Pancreas (tissue), 10 donors: ENCODE measurements at regions not wholly inside any gene's neighbourhood (a gene's known extent, or its start where the extent isn't known, plus 50 kb on each side); places are given as distances from the start of the nearest gene placed in this dataset.

Experiments
- ATAC-seq, 4 donors: fragments of 200-7000 bp; cut with Tn5 transposase; one replicate each; pipeline versions ENCODE4 v1.8.0 to v1.9.1; 2020; ENCODE audit warnings: mild to moderate bottlenecking in 4 of 4, moderate library complexity in 4 of 4
- DNase-seq, 6 donors: peaks; one replicate each; pipeline ENCODE4 v3.0.0-alpha.2; 2020
- FAIRE-seq: peaks from 2 replicates; lab custom pipeline; 2012; peaks lifted over from hg19 to GRCh38; lab: Jason Lieb, UNC
- H3K27ac ChIP-seq, 4 donors: fragments of 200-600 bp; sonication (generic); 1 replicate in 3 of 4; 2 replicates in 1 of 4; pipeline versions ENCODE4 v1.5.0 to v1.8.0; 2020
- H3K27me3 ChIP-seq, 4 donors: fragments of 200-600 bp; one replicate each; pipeline ENCODE4 v1.8.0; 2021
- H3K36me3 ChIP-seq, 3 donors: fragments of 200-600 bp; sonication (generic) in 1 of 3; one replicate each; pipeline versions ENCODE4 v1.5.0 to v1.8.0; 2020 to 2021
- H3K4me1 ChIP-seq, 3 donors: fragments of 200-600 bp; one replicate each; pipeline ENCODE4 v1.8.0; 2021
- H3K4me3 ChIP-seq, 4 donors: fragments of 200-600 bp; sonication (generic) in 2 of 4; one replicate each; pipeline versions ENCODE4 v1.5.0 to v1.8.0; 2020 to 2021
- H3K9me3 ChIP-seq, 4 donors: fragments of 200-600 bp; one replicate each; pipeline ENCODE4 v1.8.0; 2021
- WGBS, 2 donors: extraction: QIAGEN DNeasy Blood & Tissue Kit; methylation state at CpG; one replicate each; pipeline ENCODE4 v1.1.7; 2013; 5-methylcytosine and 5-hydroxymethylcytosine counted together
- intact Hi-C, 3 donors: fragments of 100-400 bp; cut with DNase I; formaldehyde crosslinking; loops; one replicate each; pipeline versions ENCODE4 v1.11.1 to v1.14.2; 2022
- TF ChIP-seq, protein P1 (sequence below), 4 donors: fragments of 200-600 bp; sonication (generic) in 3 of 4; IDR thresholded peaks; one replicate each; pipeline versions ENCODE4 v1.5.0 to v1.8.0; 2021; ENCODE audit warnings: antibody characterized with exemption in 4 of 4
- donor health status: healthy with polysubstance abuse.
- donor health status: DM: no; HTN: no; CAD: no; lungs with moderate emphysema.
- donor health status: DM: no; HTN: no; CAD: no.
- donor health status: control.
- donor health status: control.
- donor health status: Bipolar disorder and iron deficiency.
- donor health status: DM: yes; HTN: yes; CAD: no.
- donor health status: DM: no; HTN: no; CAD: no.
- donor health status: DM: no; HTN: no; CAD: no.
- donor health status: DM: yes; HTN: yes; CAD: no.

DNA sequence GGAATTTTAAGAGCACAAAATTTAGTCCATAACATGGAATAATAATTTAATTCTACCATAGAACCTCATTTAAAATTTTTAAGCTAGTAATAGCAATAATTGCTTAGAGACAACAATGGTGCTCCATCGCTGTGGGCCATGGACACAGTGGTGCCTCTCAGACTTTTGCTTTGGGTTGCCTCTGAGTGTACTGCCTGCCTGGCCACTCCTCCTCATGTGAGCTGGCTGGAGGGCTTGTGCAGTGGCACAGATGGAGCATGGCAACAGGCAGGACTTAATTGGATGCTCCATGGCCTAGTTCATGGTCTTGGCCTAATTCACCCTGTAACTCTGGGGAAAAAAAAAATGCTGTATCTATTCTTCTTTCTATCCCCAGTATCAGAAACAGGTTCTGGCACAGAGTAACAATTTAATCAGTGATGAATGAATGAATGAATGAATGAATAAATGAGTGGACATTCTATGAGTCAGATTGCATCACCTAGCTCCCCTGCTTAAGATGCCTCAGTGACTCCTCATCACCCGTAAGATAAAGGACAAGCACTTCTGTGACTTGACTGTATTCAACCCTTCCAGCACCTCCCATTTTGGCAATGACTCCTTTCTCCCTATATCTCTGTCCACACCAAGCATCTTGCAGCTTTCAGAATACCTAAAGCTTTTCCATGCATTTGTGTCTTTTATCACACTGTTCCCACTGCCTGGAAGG is 211.8 kb upstream of the SLC14A2 start:
- H3K4me3 ChIP-seq: no peak overlapping the region
- TF ChIP-seq, protein P1, sequence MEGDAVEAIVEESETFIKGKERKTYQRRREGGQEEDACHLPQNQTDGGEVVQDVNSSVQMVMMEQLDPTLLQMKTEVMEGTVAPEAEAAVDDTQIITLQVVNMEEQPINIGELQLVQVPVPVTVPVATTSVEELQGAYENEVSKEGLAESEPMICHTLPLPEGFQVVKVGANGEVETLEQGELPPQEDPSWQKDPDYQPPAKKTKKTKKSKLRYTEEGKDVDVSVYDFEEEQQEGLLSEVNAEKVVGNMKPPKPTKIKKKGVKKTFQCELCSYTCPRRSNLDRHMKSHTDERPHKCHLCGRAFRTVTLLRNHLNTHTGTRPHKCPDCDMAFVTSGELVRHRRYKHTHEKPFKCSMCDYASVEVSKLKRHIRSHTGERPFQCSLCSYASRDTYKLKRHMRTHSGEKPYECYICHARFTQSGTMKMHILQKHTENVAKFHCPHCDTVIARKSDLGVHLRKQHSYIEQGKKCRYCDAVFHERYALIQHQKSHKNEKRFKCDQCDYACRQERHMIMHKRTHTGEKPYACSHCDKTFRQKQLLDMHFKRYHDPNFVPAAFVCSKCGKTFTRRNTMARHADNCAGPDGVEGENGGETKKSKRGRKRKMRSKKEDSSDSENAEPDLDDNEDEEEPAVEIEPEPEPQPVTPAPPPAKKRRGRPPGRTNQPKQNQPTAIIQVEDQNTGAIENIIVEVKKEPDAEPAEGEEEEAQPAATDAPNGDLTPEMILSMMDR (IDR thresholded peaks at IDR 0.05): no peak
- FAIRE-seq (no peak), DNase-seq (no peak), ATAC-seq (no peak)
- intact Hi-C loops: no loop called here
- H3K4me1 ChIP-seq: no peaks in the 10 kb centered on the region
- no peaks in the 10 kb centered on the region for H3K27me3 ChIP-seq
- H3K9me3 ChIP-seq: no peaks in the 10 kb centered on the region
- WGBS, 2 donors: 97 to 100% methylated on average over 2 of the region's 2 CpGs
- no peaks in the 10 kb centered on the region for H3K36me3 ChIP-seq
- H3K27ac ChIP-seq: no peak overlapping the region

DNA sequence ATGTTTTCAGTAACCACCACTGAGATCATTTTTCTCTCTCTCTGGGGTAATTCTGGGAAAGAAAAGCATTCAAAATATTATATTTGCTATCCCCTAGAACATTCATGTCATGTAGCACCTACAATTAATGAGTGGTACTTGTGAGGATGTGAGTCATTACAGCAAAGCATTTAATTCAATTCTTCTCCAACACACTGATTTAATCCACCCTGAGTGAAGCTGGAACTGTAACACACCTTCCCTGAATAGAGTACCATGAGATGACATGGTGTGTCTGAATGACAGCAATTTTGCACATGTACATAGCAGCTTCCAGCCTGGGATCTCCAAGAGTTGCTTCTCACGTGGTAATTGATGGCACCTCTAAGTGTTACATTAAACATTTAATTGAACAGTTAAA is 207.1 kb upstream of the SLC14A2 start:
- WGBS, 2 donors: 68 to 74% methylated on average over 1 of the region's 1 CpG
- Histone ChIP-seq H3K27me3 (no peaks in the 10 kb centered on the region), H3K27ac (no peak overlapping the region), H3K4me1 (no peaks in the 10 kb centered on the region), H3K36me3 (no peaks in the 10 kb centered on the region), H3K9me3 (no peaks in the 10 kb centered on the region), H3K4me3 (no peak overlapping the region)
- TF ChIP-seq, protein P1 (IDR thresholded peaks at IDR 0.05): no peak
- intact Hi-C loops: no loop called here
- DNase-seq (no peak), ATAC-seq (no peak), FAIRE-seq (no peak)

DNA sequence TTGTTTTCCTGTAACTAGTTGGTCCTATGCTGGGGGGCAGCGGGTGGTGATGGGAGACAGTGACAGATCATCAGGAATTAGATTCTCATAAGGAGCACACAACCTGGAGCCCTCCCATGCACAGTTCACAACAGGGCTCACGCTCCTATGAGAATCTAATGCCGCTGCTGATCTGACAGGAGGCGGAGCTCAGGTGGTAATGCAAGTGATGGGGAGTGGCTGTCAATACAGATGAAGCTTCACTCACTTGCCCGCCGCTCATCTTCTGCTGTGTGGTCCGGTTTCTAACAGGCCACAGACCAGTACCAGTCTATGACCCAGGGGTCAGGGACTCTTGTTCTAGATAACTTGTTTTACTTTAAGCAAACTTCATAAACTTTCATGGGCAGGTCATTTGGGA is 205.3 kb upstream of the SLC14A2 start:
- no peaks in the 10 kb centered on the region for H3K4me1 ChIP-seq
- H3K4me3 ChIP-seq: no peak overlapping the region
- H3K9me3 ChIP-seq: no peaks in the 10 kb centered on the region
- 95 to 97% methylated on average over 7 of the region's 7 CpGs for WGBS, 2 donors
- TF ChIP-seq, protein P1 (IDR thresholded peaks at IDR 0.05): no peak
- ATAC-seq (no peak), FAIRE-seq (no peak), DNase-seq (no peak)
- H3K27ac ChIP-seq: no peak overlapping the region
- H3K27me3 ChIP-seq: no peaks in the 10 kb centered on the region
- no peaks in the 10 kb centered on the region for H3K36me3 ChIP-seq
- intact Hi-C loops: no loop called here

DNA sequence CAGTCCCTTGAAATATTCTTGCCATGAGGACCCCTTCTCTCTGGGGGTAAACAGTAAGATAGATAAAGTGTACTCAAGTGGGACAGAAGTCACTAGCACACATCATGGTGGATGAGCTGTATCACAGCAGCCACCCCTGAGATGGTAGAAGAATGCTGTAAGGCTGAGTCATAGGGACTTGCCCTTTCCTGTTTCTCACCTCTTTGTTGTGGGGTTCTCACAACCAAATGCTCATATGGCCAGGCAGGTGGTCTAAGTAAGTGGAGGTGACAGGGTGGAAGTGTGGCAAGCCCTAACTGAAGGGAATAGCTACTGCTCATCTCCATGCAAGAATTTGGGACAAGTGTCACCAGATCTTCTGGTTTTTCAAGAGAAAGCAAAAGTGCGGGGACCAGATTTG is 202.7 kb upstream of the SLC14A2 start:
- FAIRE-seq (no peak), ATAC-seq (no peak), DNase-seq (no peak)
- Histone ChIP-seq H3K4me1 (no peaks in the 10 kb centered on the region), H3K27me3 (no peaks in the 10 kb centered on the region), H3K9me3 (no peaks in the 10 kb centered on the region), H3K4me3 (no peak overlapping the region), H3K36me3 (no peaks in the 10 kb centered on the region), H3K27ac (no peak overlapping the region)
- intact Hi-C loops: no loop called here
- TF ChIP-seq, protein P1 (IDR thresholded peaks at IDR 0.05): no peak
- WGBS, 2 donors: 81 to 89% methylated on average over 1 of the region's 1 CpG

DNA sequence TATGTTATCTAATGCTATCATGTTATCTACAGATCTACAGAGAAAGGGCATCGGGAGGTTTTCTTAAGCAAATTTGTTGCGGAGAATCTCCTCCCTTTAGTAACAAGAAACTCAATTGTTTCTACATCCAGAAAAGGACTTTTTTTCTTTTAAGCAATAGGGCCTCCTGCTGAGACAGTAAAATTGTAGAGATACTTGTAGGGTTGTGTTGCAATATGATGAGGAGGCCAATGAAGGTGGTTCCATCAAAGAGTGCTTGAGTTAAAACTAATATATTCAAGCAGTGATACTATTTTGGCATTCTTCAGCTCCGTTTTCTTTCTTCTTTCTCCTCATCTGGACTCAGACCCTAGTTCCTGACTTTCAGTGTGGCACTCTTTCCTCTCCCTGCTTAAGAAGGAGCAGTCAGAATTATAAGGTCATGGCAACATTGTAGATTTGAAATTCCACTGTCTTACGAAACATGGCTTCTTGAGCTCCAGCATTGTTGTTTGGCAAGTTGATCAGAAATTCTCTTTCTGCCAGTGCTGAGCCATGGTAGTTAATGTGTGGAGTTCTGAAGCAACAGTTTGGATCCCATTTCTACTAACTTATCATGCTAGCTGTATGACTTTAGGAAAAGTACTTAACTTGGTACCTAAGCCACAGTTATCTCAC is 202.0 kb upstream of the SLC14A2 start:
- ATAC-seq (peak in 1 of 4 donors; percentile 23), FAIRE-seq (no peak), DNase-seq (no peak)
- intact Hi-C loops: no loop called here
- WGBS, 2 donors: 79 to 85% methylated on average over 4 of the region's 4 CpGs
- Histone ChIP-seq H3K27ac (no peak overlapping the region), H3K9me3 (no peaks in the 10 kb centered on the region), H3K27me3 (no peaks in the 10 kb centered on the region), H3K4me1 (no peaks in the 10 kb centered on the region), H3K4me3 (no peak overlapping the region), H3K36me3 (no peaks in the 10 kb centered on the region)
- TF ChIP-seq, protein P1 (IDR thresholded peaks at IDR 0.05): no peak
